HL-60/S4 treated with retinoic acid at 250 ng/mL for 4 days and 3 days (cell line): ENCODE measurements at regions not wholly inside any gene's neighbourhood (a gene's known extent, or its start where the extent isn't known, plus 50 kb on each side); places are given as distances from the start of the nearest gene placed in this dataset.

Experiments used
- in situ Hi-C: fragments of 300-500 bp; cut with MboI; formaldehyde crosslinking; loops from 2 replicates; pipeline ENCODE4 v1.7.0; 2022; ENCODE audit warnings: low sequenced_read_pairs

GRCh38 chr18:48488388-48488850, 50.4 kb upstream of the CTIF start:
- in situ Hi-C loops = loop anchor here (25.0 kb wide), 1 partner anchor 174 kb away; no protein-coding TSS in a partner anchor

GRCh38 chr18:48486754-48487153, 52.1 kb upstream of the CTIF start:
- in situ Hi-C loops = loop anchor here (25.0 kb wide), 1 partner anchor 176 kb away; no protein-coding TSS in a partner anchor

- in situ Hi-C loops = loop anchor here (25.0 kb wide), 1 partner anchor 176 kb away; no protein-coding TSS in a partner anchor
These were observed 52.9 kb upstream of the CTIF start for GRCh38 chr18:48485828-48486405.

- in situ Hi-C loops = loop anchor here (25.0 kb wide), 1 partner anchor 181 kb away; no protein-coding TSS in a partner anchor
These were observed 57.7 kb upstream of the CTIF start for GRCh38 chr18:48481092-48481491.

- in situ Hi-C loops = loop anchor here (25.0 kb wide), 1 partner anchor 183 kb away; no protein-coding TSS in a partner anchor
These were observed 59.3 kb upstream of the CTIF start for GRCh38 chr18:48479531-48479930.

- in situ Hi-C loops = loop anchor here (25.0 kb wide), 1 partner anchor 185 kb away; no protein-coding TSS in a partner anchor
These were observed 61.5 kb upstream of the CTIF start for GRCh38 chr18:48477348-48477747.

- in situ Hi-C loops = loop anchor here (25.0 kb wide), 1 partner anchor 186 kb away; no protein-coding TSS in a partner anchor
These were observed 62.3 kb upstream of the CTIF start for GRCh38 chr18:48476550-48476917.

- in situ Hi-C loops = loop anchor here (25.0 kb wide), 1 partner anchor 186 kb away; no protein-coding TSS in a partner anchor
These were observed 62.9 kb upstream of the CTIF start for GRCh38 chr18:48475635-48476549.

GRCh38 chr18:48473816-48474215, 64.6 kb upstream of the ZBTB7C start:
- in situ Hi-C loops = no loop called here

GRCh38 chr18:48472610-48473009, 63.4 kb upstream of the ZBTB7C start:
- in situ Hi-C loops = no loop called here

GRCh38 chr18:48470484-48471180, 61.4 kb upstream of the ZBTB7C start:
- in situ Hi-C loops = no loop called here

GRCh38 chr18:48468151-48468550, 59.0 kb upstream of the ZBTB7C start:
- in situ Hi-C loops = no loop called here

GRCh38 chr18:48467231-48467630, 58.0 kb upstream of the ZBTB7C start:
- in situ Hi-C loops = no loop called here

- in situ Hi-C loops = no loop called here
These were observed 53.3 kb upstream of the ZBTB7C start for GRCh38 chr18:48462510-48462909.

GRCh38 chr18:48460929-48461583, 51.9 kb upstream of the ZBTB7C start:
- in situ Hi-C loops = no loop called here

- in situ Hi-C loops = no loop called here
These were observed 50.3 kb upstream of the ZBTB7C start for GRCh38 chr18:48459465-48459864.

GRCh38 chr18:48459016-48459415, 49.8 kb upstream of the ZBTB7C start:
- in situ Hi-C loops = no loop called here
